GM19397 (cell line): ENCODE measurements at regions not wholly inside any gene's neighbourhood (a gene's known extent, or its start where the extent isn't known, plus 50 kb on each side); places are given as distances from the start of the nearest gene placed in this dataset.

Source experiments
- ATAC-seq: cut with Tn5 transposase; IDR thresholded peaks from one replicate; pipeline ENCODE4 v1.9.1; 2021; ENCODE audit warnings: mild to moderate bottlenecking, moderate library complexity; ENCODE audit not compliant: unreplicated experiment

- ATAC-seq = no peak
Observed at GRCh38 chr5:88401686-88402085, 133.0 kb upstream of the TMEM161B start.

- ATAC-seq = no peak
Observed at GRCh38 chr5:88401228-88401627, 132.6 kb upstream of the TMEM161B start.

DNA sequence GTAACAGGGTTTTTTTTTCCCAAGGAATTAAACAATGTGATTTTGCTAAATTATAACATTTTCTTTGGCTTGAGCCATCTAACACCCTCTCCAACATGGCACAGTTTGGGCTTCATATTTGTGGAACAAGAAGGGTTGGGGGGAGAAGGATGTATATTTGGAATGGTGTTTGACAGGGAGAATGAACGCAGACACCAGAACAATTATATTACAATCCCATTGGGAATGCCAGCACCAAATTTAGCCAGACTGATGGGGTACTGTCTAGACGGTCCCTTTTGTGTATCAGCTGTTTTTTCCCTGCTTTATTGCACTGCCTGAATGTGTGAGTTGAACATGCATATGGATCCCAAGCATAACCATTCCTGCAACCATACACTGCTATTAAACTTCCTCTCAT is 130.9 kb upstream of the TMEM161B start:
- no peak for ATAC-seq

- ATAC-seq = no peak
Observed at GRCh38 chr5:88398316-88398715, 129.7 kb upstream of the TMEM161B start.

GRCh38 chr5:88396751-88397281 is 128.2 kb upstream of the TMEM161B start:
- ATAC-seq = no peak

DNA sequence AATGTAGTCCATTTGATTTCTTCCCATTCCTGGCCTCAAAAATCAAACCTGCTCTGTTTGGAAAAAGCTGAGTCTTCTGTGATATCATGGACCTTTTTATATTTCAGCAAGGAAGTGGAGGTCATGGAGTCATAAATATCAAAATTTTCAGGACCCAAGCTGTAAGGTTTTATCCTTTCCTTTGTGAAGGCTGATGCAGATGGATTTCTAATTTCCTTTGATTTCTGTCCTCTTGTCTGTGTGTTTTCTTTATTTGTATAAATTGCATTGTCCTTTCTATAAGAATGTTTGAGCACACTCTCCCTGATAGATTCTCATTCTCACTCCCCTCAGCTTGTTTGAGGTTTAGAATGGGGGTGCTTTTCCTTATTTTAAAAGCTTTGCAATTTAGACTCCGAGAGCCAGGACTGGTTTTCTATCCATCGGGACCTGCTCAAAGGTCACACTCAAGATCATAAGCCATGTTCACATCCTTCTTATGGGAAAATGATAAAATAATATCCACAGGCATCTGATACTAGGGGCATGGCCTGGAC is 127.4 kb upstream of the TMEM161B start:
- ATAC-seq = no peak

- no peak for ATAC-seq
Observed at GRCh38 chr5:88395264-88395663, 126.6 kb upstream of the TMEM161B start.

- ATAC-seq = no peak
Observed at GRCh38 chr5:88394536-88395175, 126.0 kb upstream of the TMEM161B start.

- no peak for ATAC-seq
Observed at GRCh38 chr5:88393716-88394535, 125.3 kb upstream of the TMEM161B start.

GRCh38 chr5:88393042-88393441 is 124.4 kb upstream of the TMEM161B start:
- no peak for ATAC-seq

DNA sequence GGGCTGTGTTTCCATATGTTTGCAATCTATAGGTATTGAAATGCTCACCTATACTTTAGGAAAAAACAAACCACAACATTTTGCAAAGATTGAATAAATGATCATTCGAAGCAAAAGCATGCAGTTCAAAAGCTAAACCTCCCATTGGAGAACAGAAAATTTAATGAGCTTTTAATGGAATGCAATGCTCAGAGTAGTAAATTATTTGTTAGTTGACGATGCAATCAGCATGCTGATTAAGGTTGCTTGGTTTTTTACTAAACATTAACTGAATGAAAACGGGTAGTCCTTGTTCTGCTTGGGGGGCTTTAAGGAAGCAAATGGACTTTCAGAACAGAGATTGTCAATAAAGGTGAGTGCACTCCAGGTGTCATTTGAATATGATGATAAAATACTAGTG is 123.3 kb upstream of the TMEM161B start:
- no peak for ATAC-seq

DNA sequence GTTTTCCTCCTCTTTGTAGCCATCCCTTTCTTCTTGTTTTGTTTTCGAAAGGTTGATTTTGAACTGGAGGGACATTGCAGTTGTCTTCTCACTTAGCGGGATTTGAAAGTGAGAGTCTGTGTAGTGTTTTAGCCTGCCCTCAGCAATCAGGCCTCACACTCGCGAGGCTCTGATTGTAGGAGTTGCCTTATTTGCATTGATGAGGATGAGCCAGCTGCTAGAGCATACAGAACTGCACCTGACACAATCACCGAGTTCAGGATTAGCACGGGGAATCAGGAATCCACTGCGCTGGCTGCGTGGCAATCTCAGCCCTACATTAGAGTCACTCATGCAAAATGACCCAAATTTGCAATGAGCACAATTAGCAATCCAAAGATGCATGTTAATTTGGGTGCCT is 122.5 kb upstream of the TMEM161B start:
- no peak for ATAC-seq

GRCh38 chr5:88390481-88390880 is 121.8 kb upstream of the TMEM161B start:
- ATAC-seq = no peak

DNA sequence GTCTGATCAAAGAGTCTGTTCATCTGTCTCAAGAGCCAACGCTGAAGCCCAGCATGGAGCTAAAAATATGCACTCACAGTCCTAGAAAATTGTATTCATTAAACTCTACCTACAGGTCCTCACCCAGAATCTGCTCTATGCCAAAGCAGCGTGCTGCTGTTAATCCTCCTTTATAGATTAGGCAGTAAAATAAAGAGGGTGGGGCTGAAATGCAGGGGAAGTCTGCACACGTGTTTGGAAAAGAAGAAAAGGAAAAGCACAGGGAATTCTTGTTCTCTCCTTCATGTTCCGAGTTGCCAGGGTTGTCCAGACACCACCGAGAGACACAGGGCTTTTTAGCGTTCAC is 121.4 kb upstream of the TMEM161B start:
- ATAC-seq = no peak

DNA sequence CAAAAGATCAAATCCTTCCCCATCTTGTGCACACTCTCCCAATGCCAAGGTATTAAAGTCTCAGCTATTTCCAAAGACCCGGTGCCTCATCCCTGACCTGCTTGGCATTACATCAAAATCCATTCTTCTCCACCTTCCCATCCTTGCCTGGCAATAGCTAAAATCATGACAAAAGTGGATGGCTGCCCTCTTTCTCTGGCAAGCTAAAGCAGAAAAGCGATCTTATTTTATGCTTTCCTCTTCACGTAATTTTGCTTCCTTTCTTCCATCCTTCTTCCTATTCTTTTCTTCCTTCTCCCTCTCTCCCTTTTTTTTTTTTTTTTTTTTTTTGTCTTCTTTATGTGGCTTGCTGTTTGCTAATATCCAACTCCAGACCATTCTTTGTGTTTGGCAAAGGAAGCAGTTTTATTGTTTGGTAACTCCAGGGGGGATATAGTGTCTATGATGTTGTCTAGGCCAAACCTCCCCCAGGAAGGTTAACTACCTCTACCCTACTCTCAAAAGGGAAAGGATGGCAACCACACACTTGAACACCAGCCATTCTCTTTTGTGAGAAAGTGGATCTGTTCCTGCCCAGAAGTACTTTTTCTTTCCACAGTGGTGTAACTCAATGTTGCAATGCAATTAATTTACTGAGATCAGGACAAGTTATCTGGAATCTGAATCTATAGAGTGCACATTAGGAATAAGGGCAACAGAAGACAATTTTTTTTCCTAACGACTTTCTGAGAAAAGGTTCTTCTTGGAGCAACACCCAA is 120.9 kb upstream of the TMEM161B start:
- no peak for ATAC-seq

DNA sequence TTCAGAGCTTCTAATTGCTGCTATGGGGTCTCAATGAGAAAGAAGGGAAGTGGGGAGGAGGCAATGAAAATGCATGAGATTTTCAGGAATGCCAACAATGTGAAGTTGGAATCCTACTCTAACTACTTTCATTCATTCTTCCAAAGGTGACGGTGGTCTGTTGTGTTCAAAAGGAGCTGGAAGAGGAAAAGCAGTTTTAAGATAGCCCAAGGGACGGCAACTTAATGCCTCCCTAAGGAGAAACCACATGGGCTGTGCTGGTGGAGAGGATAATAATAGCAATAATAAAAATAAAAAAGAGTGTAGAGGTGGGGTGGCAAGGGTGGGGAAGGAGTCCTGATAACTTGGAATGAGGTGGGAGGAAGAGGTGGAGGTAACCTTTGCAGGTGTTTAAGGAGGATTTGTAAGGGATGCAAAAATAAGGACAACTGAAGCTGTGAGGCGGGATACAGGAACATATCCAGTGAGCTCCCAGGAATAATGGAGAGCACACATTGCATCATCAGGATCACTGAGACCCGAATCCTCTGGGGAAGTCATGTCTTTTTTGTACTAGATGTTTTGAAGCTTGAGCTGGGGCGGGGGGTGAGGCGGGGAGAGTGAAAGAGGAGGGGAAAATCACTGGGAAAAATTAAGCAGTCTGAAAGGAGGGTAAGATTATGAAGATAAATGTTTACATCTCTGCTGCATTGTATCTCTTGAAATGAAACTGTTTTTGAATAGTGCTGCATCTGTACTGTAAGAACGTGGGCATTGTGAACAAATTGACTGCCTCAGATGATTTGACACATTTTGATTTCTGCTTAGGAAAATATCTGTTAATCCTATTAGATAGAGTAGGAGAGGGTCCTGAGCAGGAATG is 120.1 kb upstream of the TMEM161B start:
- ATAC-seq = no peak

DNA sequence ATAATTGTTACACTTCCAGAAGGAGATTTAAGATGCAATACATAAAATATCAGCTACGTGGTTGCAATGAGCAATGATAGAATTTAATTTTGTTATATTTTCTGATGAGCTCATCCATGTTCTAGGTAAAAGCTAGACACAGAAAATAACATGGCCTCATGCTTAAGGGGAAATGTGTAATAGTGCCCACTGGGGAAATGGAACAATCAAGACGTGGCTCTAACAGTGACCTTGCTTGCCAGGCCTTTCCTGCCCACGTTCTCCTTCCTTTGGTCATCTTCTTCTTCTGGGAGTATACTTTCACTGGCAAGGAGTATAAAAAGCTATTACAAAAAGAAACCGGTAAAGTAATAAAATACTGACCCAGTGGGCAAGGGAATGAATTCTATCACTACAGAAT is 116.2 kb upstream of the TMEM161B start:
- ATAC-seq = no peak

- no peak for ATAC-seq
Observed at GRCh38 chr5:88380332-88380731, 111.7 kb upstream of the TMEM161B start.

- ATAC-seq = no peak
Observed at GRCh38 chr5:88377705-88378656, 109.3 kb upstream of the TMEM161B start.
